Caco-2 (cell line): ENCODE measurements at regions not wholly inside any gene's neighbourhood (a gene's known extent, or its start where the extent isn't known, plus 50 kb on each side); places are given as distances from the start of the nearest gene placed in this dataset.

ENCODE experiments used
- BruUV-seq: library from RNA; stranded (reverse); fragments of 400-500 nt; replicated peaks from 2 replicates; lab custom pipeline; 2021; lab: Mats Ljungman, UMichigan
- CTCF ChIA-PET: fragments of 300-600 bp; sonication (Branson Sonifier 250); formaldehyde crosslinking; loops from one replicate; lab custom pipeline; 2022; ENCODE audit warnings: antibody characterized with exemption; lab: Charles Lee
- POLR2A ChIA-PET: fragments of 300-600 bp; sonication (Branson Sonifier 250); formaldehyde crosslinking; loops from one replicate; lab custom pipeline; 2022; ENCODE audit warnings: antibody characterized with exemption; lab: Charles Lee
- DNase-seq, 2 experiments: peaks; one replicate each; pipeline versions ENCODE4 v3.0.0 to v3.0.0-alpha.2; 2020 to 2022
- H3K27me3 ChIP-seq: replicated peaks from 2 replicates; pipeline ENCODE4 v1.6.0; 2011; ENCODE audit warnings: low read length; ENCODE audit not compliant: control insufficient read depth, insufficient read depth
- H3K36me3 ChIP-seq: 2 replicates; pipeline ENCODE4 v1.5.1; 2011; ENCODE audit warnings: low read length; ENCODE audit not compliant: control insufficient read depth, insufficient read depth
- H3K4me1 ChIP-seq: fragments of 250-450 bp; sonication (Bioruptor Pico); 2 replicates; pipeline ENCODE4 v1.5.1; 2020; ENCODE audit warnings: mild to moderate bottlenecking
- H3K4me3 ChIP-seq: 2 replicates; pipeline ENCODE4 v1.5.1; 2011; ENCODE audit warnings: low read depth, mild to moderate bottlenecking, control low read depth, low read length
- H3K9me3 ChIP-seq: fragments of 250-450 bp; sonication (Bioruptor Pico); 2 replicates; pipeline ENCODE4 v1.5.1; 2020; ENCODE audit warnings: mild to moderate bottlenecking, moderate library complexity
- H3K27ac Mint-ChIP-seq: one replicate; pipeline ENCODE4 v1.8.0; 2022; ENCODE audit warnings: mixed read lengths; ENCODE audit not compliant: unreplicated experiment
- H3K27me3 Mint-ChIP-seq: one replicate; pipeline ENCODE4 v1.8.0; 2022; ENCODE audit warnings: mixed read lengths; ENCODE audit not compliant: insufficient read depth, unreplicated experiment
- H3K36me3 Mint-ChIP-seq: one replicate; pipeline ENCODE4 v1.8.0; 2022; ENCODE audit warnings: mild to moderate bottlenecking, mixed read lengths; ENCODE audit not compliant: insufficient read depth, unreplicated experiment
- H3K4me1 Mint-ChIP-seq: one replicate; pipeline ENCODE4 v1.8.0; 2022; ENCODE audit warnings: low read depth, mixed read lengths; ENCODE audit not compliant: unreplicated experiment
- H3K4me3 Mint-ChIP-seq: one replicate; pipeline ENCODE4 v1.8.0; 2022; ENCODE audit warnings: mild to moderate bottlenecking, moderate library complexity, mixed read lengths; ENCODE audit not compliant: unreplicated experiment
- H3K9me3 Mint-ChIP-seq: one replicate; pipeline ENCODE4 v1.8.0; 2022; ENCODE audit warnings: mixed read lengths; ENCODE audit not compliant: unreplicated experiment
- intact Hi-C: fragments of 100-400 bp; cut with micrococcal nuclease; formaldehyde crosslinking; loops from one replicate; pipeline ENCODE4 v1.10.0; 2022; ENCODE audit not compliant: unreplicated experiment
- TF ChIP-seq, protein P1 (sequence below), 2 experiments: fragments of 200-600 bp in 1 of 2; IDR thresholded peaks; 1 replicate in 1 of 2; 2 replicates in 1 of 2; pipeline versions ENCODE4 v1.5.1 to v1.8.0; 2011 to 2022; ENCODE audit warnings: antibody characterized with exemption in 1 of 2, control low read depth in 1 of 2, inconsistent platforms in 1 of 2, low read depth in 1 of 2, low read length in 1 of 2, mild to moderate bottlenecking in 1 of 2, moderate library complexity in 1 of 2; ENCODE audit not compliant: insufficient read depth in 1 of 2, severe bottlenecking in 1 of 2, unreplicated experiment in 1 of 2

DNA sequence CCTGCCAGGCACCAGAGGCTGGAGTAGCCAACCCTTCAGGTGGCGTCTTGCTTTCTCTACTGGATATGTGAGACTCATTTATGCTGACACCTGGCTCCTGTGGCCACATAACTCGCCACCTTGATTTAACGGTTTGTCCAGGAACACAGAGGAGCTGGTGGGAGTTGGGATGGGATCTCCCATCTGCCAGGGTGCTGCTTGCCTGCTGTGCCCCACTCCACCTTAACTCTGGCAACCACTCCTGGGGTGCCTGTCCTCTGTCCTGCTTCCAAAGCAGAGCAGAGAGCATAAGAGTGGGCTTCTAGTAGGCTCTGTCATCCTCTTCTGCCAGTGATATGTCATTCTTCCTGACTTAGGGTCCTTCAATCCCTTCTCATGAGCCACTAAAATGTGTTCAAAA lies 63.4 kb upstream of the ZNF423 start:
- no peak overlapping the region for H3K27ac Mint-ChIP-seq
- POLR2A ChIA-PET = no interaction called here
- no TSS peak for BruUV-seq

DNA sequence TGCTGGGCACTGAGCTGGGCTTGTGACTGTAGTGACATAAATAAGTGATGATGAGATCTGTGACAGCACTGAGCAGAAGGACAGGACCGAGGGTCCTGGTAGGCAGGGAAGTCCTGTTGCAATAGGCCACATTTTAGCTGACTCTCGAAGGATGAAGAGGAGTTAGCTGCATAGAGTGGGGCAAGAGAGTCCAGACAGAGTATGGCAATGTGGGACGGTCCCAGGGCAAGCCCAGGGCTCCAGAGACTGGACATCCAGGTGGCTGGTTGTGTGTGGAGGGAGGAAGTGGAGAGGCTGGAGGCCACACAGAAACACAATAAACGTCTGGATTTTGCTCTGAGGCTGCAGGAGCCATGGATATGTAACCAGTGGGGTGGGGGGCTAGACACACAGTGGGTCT lies 64.5 kb upstream of the ZNF423 start:
- no peaks in the 10 kb centered on the region for H3K9me3 Mint-ChIP-seq
- TF ChIP-seq, protein P1, sequence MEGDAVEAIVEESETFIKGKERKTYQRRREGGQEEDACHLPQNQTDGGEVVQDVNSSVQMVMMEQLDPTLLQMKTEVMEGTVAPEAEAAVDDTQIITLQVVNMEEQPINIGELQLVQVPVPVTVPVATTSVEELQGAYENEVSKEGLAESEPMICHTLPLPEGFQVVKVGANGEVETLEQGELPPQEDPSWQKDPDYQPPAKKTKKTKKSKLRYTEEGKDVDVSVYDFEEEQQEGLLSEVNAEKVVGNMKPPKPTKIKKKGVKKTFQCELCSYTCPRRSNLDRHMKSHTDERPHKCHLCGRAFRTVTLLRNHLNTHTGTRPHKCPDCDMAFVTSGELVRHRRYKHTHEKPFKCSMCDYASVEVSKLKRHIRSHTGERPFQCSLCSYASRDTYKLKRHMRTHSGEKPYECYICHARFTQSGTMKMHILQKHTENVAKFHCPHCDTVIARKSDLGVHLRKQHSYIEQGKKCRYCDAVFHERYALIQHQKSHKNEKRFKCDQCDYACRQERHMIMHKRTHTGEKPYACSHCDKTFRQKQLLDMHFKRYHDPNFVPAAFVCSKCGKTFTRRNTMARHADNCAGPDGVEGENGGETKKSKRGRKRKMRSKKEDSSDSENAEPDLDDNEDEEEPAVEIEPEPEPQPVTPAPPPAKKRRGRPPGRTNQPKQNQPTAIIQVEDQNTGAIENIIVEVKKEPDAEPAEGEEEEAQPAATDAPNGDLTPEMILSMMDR (IDR thresholded peaks at IDR 0.05; ENCODE audit: insufficient read depth in 1 of 2, low read depth in 1 of 2, low read length in 1 of 2, severe bottlenecking in 1 of 2, unreplicated experiment in 1 of 2) = no peak
- ChIA-PET CTCF (interaction anchor here (1.3 to 5.7 kb wide), 2 partner anchors 35 to 62 kb away, joined by 4 to 91 read pairs; partner anchors contain the start of gene ZNF423), POLR2A (no interaction called here)
- no peak overlapping the region for H3K4me3 ChIP-seq
- intact Hi-C loops = loop anchor here (5.0 kb wide), 2 partner anchors 428 to 513 kb away; no protein-coding TSS in a partner anchor
- no peak overlapping the region for H3K27ac Mint-ChIP-seq
- no peak overlapping the region for H3K4me3 Mint-ChIP-seq
- no peak for DNase-seq
- no peaks in the 10 kb centered on the region for H3K36me3 Mint-ChIP-seq
- no peaks in the 10 kb centered on the region for H3K4me1 Mint-ChIP-seq
- H3K27me3 ChIP-seq = no peaks in the 10 kb centered on the region
- BruUV-seq = no TSS peak
- no peaks in the 10 kb centered on the region for H3K9me3 ChIP-seq
- peaks cover 2% of the 10 kb centered on the region for H3K27me3 Mint-ChIP-seq
- H3K36me3 ChIP-seq = no peaks in the 10 kb centered on the region
- H3K4me1 ChIP-seq = 0 out of 2 replicates have a peak, but pooled peaks cover 3% of the 10 kb centered on the region

More for the DNA sequence above, 63.4 kb upstream of the ZNF423 start:
- Mint-ChIP-seq H3K4me1 (no peaks in the 10 kb centered on the region), H3K27me3 (no peaks in the 10 kb centered on the region), H3K4me3 (no peak overlapping the region), H3K9me3 (no peaks in the 10 kb centered on the region), H3K36me3 (no peaks in the 10 kb centered on the region)
- Histone ChIP-seq H3K4me3 (no peak overlapping the region), H3K36me3 (no peaks in the 10 kb centered on the region), H3K27me3 (no peaks in the 10 kb centered on the region), H3K9me3 (no peaks in the 10 kb centered on the region), H3K4me1 (0 out of 2 replicates have a peak, but pooled peaks cover 3% of the 10 kb centered on the region)
- DNase-seq = no peak
- CTCF ChIA-PET = interaction anchor here (0.7 to 5.7 kb wide), 2 partner anchors 16 to 61 kb away, joined by 3 to 91 read pairs; partner anchors contain the start of gene ZNF423
- intact Hi-C loops = no loop called here
- TF ChIP-seq, protein P1 (IDR thresholded peaks at IDR 0.05; ENCODE audit: insufficient read depth in 1 of 2, low read depth in 1 of 2, low read length in 1 of 2, severe bottlenecking in 1 of 2, unreplicated experiment in 1 of 2) = no peak

DNA sequence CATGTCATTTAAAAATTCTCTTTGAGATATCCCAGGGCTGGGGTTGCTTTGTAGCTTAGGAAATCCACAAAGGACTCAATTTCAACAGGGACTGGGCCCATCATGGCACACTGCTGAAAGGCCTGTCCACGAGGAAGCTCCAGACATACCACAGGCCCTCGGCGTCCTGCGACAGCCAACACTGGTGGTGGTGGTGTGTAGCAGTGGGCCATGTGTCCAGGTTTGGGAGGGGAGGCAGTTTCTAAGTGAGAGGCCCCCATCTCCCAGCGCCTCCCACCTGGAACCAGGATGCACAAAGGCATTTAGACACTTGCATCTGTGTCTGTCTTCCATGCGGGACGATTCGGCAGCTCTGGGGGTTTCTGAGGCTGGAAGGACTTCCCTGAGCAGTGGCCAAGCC lies 65.2 kb upstream of the ZNF423 start:
- no peaks in the 10 kb centered on the region for H3K36me3 ChIP-seq
- no peaks in the 10 kb centered on the region for H3K36me3 Mint-ChIP-seq
- POLR2A ChIA-PET = no interaction called here
- peaks cover 8% of the 10 kb centered on the region for H3K27me3 Mint-ChIP-seq
- intact Hi-C loops = loop anchor here (5.0 kb wide), 2 partner anchors 429 to 514 kb away; no protein-coding TSS in a partner anchor
- H3K4me1 ChIP-seq = 0 out of 2 replicates have a peak, but pooled peaks cover 3% of the 10 kb centered on the region
- CTCF ChIA-PET = interaction anchor here (0.6 to 5.7 kb wide), 14 partner anchors 9 to 389 kb away, joined by 3 to 91 read pairs (median 4); partner anchors contain the start of gene ZNF423
- H3K27ac Mint-ChIP-seq = no peak overlapping the region
- H3K4me3 ChIP-seq = no peak overlapping the region
- no peaks in the 10 kb centered on the region for H3K27me3 ChIP-seq
- H3K4me3 Mint-ChIP-seq = no peak overlapping the region
- no peaks in the 10 kb centered on the region for H3K9me3 ChIP-seq
- no peaks in the 10 kb centered on the region for H3K4me1 Mint-ChIP-seq
- TF ChIP-seq, protein P1 (IDR thresholded peaks at IDR 0.05; ENCODE audit: insufficient read depth in 1 of 2, low read depth in 1 of 2, low read length in 1 of 2, severe bottlenecking in 1 of 2, unreplicated experiment in 1 of 2) = no peak
- DNase-seq = no peak
- no peaks in the 10 kb centered on the region for H3K9me3 Mint-ChIP-seq
- no TSS peak for BruUV-seq
